Activated CD4-positive, alpha-beta T cell treated with anti-CD3 and anti-CD28 coated beads, Interleukin-2, Interleukin-6, amounts not matched to agents 100 ng/mL and 50 ng/mL, durations not matched to agents 16 hours and 8 hours (primary cell): ENCODE measurements at regions not wholly inside any gene's neighbourhood (a gene's known extent, or its start where the extent isn't known, plus 50 kb on each side); places are given as distances from the start of the nearest gene placed in this dataset.

Experiments used
- DNase-seq: peaks from one replicate; pipeline ENCODE4 v3.0.0-alpha.2; 2020

DNA sequence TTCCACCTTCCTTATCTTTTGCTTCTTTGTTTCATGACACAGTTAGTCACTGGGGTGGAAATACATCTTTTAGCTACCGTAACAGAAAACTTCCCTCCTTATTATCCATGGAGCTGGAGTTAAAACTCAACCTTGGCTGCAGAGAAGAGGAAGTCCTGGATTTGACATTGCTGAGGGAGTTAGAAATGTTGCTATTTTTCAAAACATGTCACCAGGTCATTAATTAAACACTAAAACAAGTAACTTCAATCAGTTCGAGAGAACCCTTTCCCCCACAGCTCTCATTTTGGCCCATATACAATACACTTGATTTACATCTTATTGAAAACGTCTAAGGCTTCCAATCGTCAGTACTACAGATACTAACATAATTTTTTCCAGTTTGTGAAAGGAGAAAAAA is 237.9 kb upstream of the CD180 start:
- DNase-seq, result no peak

DNA sequence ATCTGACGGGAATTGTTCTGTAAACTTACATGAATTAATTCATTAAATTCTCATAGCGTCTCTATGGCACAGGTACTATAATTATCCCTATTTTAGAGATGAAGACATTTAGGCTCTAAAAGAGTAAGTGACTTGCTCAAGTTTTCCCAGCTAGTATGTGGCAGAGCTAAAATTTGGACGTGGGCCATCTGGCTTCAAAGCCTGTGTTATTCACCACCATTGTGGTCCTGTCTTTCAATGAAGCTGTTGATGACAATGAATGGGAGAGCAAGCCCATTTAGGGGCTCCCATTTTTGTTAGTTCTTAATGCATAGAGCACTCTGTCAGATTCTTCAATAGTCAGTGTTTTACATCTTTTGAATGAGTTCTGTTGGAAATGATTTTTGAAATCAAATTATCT is 236.0 kb upstream of the CD180 start:
- no peak for DNase-seq

DNA sequence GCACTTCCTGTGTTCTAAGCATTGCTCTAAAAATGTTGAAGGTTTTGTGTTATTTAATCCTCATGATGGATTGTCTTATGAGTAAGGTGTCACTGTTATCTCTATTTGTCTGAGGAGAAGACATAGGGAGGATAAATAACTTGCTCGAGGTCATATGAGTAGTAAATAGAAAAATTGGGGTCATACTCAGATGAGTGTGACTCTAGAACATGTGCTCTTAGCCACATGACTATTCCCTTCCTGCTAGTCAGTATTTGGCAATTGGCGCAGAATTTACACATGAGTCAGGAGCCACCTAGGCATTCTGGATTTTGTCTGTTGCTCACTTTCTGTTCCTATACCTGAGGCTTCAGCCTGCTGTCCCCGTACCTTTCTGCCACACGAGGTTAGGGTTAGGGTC is 234.6 kb upstream of the CD180 start:
- no peak for DNase-seq

DNA sequence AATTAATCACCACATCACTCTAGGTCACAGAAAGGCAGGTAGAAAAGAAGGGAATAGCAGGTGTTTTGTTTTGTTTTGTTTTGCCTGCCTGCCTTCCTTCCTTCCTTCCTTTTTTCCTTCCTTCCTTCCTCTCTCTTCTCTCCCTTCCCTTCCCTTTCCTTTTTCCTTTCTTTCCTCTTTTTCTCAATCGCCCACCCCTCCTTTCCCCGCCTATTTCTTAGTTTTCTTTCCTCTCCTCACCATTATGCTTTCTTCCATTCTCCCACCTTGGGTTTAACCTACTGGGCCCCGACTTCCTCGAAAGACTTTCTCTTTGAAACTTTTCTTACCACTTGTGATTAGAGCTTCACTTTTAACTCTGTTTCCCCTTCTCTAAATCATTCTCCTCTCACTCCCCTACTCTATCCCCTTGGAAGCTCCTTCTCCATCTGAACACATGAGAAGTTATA is 231.3 kb upstream of the CD180 start:
- no peak for DNase-seq

DNA sequence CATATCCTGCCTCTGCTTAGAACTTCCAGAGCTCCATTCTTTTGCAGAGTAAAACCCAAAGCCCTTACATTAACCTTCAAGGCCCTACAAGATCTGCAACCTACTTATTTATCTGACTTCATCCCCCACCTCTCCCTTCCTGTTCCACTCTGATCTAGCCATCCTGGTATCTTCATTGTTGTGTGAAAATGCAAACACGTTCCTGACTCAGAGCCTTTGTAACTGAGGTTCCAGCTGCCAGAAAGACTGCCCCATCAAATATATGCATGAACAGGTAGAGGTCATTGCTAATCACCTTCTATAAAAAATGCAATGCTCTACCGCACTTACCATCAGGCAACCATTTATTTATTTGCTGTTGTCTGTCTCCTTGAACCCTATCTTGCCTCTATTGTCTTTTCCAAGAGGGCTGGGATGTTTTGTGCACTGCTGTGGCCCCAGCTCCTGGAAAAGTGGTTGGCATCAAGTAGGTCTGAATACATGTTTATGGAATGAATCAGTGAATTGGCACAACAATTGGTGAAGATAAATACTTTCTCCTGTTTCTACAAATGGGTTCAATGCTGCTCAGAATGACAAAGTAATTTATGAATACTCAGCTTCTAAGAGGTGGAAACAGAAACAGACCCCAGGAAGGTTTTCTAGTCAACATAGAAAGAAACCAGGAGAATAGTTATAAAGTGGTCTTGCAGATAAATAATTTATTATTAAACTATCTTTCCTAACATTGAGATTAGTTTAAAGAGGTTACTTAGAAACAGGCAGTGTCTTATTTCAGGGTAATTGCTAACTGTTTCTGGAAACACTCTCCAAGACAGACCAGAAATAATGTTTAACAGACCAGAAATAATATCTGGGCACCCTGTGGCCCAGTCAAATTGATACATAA is 230.6 kb upstream of the CD180 start:
- no peak for DNase-seq

DNA sequence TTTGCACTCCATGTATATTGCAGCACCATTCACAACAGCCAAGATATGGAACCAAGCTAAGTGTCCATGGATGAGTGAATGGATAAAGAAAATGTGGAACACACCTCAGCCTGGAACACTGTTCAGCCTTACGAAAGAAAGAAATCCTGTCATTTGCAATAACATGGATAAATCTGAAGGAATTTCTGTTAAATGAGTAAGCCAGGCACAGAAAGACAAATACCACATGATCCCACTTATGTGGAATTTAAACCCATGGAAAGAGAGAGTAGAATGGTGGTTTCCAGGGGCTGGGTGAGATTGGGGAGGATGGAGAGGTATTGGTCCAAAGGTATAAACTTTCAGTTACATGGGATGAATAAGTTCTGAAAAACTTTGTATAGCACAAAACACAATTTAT is 228.9 kb upstream of the CD180 start:
- no peak for DNase-seq

DNA sequence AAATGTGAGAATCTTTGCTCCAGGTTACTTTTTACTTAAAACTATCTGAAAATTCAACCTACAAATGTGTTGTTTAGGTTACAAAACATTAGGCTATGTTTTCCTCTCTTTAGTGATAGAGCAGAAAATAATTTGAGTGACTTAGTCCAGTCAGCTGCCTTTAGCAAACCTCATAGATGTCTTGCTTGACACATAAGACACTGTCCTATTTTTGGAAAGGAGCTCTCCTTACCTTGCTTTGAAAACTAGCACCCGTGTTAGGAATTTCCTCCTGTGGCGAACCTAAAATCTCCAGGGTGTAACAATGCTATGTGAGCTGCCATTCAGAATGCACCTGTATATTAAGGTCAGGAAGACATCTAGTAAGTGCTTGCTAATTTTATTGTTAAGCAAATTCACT is 221.2 kb upstream of the CD180 start:
- DNase-seq, result no peak

DNA sequence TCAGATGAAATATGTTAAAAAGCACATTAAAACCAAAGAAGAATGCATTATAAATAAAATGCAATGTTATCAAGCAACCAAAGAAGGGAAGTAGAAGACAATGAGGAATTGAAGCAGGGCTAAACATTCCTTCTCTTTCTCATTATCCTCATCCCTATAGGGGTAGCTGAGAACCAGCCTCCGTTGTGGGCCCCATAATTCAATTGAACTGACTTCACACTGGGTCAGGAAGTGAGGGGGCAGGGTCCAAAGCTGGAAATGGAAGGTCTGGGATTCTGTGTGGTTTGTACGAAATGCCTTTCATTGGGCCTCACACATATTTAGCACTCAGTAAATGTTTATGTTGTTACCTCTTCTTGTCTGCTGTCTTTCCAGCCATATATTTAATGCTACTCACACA is 220.4 kb upstream of the CD180 start:
- no peak for DNase-seq

DNA sequence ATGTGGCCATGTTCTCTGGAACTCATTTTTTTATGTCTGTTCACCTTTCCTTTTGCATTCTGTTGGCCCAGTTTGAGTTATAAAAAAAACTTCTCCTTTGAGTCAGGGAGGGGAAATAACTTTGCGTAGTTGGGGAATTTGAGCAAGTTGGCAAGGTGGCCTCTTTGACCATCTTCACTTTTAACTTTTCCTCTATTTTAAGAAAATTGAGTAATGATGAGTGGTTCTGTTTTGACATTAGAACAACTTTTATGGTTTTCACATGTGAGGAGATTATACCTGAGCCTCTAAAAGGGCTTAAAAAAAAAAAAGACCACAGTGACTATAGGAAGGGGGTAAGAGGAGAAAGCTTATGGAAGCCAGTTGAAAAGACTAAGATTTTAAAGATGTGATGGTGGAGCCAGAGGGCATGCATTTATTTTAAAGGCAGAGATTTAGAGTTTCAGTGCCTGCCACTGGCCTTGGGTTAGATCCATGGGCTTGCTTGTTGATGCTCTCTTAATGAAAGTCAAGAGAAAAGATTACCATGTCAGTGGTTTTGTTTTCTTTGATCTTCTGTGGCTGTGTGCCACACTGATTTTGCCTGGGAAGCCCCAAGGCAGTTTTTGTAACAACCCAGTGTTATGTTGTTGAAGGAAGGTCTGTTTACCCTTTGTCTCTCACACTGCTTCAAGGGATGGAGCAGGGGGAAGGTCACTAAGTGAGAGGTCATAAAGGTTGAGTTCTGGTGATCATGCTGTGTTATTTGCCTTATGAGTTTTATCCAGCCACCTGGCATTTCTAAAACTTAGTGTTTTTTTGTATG is 219.7 kb upstream of the CD180 start:
- DNase-seq, result no peak

DNA sequence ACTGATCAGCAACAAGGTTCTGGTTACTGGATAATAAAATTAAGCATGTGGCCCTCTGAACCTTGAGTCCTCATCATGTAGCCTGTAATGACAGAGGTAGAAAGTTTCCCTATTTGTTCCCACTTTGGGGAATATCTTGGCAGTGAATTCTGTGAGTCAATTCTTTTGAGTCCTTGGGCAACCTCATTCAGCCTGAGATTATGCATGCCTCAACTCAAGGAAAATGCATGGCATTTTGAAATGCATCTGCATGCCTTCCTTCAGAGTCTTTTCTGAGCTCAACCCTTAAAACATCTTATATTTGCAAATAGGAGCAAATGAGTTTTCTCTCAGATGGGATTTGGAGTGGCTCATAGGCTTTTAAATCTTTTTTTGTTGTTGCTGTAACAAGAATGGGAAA is 218.1 kb upstream of the CD180 start:
- no peak for DNase-seq

DNA sequence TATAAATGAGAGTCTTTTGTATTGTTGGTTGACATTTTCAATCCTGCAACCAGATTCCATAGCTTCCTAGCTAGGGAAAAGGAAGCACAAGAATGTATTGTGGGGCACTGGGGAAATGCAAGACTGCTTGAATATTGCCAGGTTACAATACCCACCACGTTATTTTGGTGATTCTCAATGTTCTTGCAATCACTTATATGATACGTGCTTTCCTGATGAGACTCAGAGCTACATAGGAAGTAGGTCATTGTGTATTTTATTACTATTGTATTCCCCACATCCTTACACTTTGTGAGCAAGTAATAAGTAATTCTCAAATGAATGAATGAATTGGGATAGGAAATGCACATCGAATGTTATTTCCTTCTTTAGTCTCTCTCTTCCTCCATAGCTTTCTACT is 217.1 kb upstream of the CD180 start:
- DNase-seq, result no peak

DNA sequence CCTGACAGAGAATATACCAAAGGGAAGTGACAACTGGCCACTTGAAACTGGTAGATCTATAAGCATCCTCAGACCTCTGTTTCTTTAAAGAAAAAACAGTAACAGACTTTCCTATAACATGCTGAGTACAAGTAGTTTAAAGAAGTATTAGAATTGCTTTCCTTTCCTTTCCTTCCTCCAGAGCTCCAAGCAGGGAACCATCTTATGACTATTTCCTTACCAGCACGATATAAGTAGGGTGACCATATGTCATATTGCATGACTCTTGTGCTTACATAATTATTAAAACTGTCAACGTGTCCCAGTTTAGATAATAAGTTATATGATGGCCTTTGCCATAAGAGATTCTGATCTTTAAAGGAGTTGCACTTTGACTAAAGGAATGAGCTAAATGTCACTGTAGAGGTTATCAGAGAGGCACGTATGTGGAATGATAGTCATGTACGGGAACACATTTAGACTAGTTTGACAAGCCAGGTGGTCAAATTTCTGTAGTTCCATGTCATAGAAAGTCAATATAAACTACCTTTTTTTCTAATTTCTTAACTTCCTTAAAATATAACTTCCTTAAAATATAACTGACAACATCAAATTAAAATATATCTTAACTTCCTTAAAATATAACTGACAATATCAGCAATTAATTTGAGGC is 212.7 kb upstream of the CD180 start:
- DNase-seq, result no peak

DNA sequence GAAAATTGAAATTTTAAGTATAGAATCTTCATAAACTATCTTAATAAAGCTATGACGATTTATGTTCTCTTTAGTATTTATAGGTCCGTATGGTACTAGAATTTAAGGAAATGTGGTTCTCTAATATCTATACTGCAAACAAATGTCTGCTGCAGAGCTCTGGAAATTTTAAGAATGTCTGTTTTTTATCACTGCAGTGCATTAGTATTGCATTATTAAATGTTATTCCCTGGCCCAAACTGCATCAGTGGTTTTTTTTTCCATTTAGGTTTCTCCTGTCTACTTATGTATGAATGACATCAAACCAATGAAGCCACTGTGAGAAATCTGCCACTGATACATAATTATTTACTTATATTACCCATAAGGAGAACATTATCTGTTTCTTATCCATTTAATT is 211.4 kb upstream of the CD180 start:
- no peak for DNase-seq

DNA sequence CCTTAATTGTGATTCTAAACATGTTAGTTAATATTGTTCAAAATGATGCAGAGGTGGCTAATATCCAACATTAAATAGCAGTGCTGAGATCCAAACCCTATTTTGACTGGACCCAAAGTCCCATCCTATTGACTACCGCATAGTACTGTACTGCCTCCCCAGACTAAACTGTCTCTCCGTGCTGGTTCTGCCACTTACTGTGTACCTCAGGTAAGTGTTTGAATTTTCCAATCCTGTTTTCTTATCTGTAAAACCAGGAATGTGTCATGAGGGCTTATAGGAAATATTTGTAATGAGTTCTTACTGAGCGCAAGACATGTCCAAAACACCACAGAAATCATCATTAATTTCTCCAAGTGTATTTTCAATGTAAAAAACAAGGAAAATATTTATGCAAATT is 209.2 kb upstream of the CD180 start:
- DNase-seq, result no peak

DNA sequence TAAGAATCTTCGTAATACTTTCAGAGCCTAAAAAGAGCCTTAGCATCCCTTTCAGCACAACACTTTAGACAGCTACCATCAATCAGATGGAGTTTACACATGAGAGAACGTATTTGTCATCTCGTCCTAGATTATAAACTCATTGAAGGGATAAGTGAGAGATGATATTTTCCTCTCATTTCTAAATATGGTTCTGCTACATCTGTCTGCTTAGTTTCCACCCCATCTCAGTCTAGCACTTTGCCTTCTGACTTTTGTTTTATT is 208.4 kb upstream of the CD180 start:
- DNase-seq, result no peak

DNA sequence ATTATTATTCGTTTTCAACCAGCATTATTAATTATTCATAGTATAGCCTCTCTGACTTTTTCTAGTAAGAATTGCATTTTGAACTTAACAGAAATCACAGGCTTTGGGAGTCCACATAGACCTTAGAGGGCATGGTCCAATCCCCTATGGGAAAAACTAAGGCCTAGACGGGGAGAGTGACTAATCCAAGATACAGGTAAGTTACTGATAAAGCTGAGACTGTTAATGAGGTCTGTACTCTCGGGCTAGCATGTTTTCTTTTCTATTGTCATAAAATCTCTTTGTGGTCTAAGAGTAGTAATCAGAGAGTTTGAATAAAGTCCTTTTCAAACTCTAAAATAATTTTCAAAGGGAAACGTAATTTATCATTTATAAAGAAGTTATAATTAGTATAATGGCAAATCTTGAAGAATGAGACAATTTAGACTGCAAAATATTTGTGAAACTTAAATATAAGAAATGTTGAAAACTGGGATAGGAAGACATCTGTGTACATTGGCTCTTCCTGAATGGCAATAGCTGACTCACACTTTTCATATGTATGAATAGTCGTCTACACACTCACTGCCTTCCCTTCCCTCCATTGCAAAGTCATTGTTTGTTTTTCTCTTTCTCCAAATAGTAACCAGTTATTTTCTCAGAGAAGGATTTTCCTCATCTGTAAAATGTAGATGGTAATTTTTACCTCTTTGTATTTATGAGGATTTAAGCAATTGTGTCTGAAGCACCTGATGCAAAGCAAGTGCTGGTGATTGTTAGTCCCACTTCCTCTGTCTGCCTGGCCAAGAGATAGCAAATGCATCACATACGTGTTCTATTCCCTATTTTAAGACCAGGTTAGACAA is 207.9 kb upstream of the CD180 start:
- DNase-seq, result no peak

DNA sequence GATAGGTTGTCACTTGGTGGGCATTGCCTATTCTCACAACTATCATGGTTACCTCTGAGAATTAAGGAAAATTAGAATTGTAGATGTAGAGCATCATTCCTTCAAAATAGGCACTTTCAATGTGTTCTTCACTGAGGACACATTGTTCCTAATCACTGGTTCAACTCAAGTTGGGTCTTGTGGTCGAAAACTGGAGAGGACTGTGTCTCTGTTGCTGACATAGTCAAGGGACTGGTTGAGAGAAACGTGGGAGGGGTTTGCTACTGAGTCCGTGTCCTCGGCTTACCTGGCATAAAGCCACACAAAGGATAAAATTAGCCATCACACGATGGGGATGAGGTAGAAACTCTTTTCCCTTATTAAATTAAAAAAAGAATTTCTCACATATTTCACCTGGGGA is 205.9 kb upstream of the CD180 start:
- DNase-seq, result no peak

DNA sequence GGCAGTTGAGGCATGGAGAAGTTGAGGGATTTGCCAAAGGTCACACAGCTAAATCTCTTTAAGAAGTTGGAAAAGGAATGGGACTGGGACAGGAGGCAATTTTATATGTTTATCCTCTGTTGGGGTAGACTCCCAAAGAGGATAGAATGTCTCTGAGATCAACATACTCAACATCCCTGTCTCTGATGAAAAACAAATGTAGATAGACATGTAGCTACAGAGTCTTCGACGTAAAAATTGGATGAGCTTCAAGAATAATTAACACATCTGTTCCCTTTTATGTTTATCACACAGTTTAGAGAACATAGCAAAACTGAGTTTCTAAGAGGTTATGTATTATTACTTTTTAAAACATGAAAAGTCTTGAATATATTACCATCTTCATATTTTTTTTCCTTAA is 204.6 kb upstream of the CD180 start:
- no peak for DNase-seq

DNA sequence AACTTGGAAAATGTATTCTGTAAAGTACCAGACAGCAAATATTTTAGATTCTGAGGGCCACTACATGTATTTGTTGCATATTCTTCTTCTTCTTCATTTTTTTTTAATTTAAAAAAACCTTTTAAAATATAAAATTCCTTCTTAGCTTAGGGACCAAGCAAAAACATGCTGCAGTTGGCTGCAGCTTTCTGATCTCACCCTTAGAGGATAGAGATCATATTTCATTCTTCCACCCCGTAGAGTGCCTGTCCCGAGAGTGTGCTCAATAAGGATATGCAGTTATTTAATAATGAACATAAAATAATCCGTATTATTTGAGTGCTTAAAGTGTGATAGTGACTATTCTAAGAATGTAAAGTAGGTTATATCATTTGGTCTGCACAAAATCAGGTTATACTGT is 204.2 kb upstream of the CD180 start:
- no peak for DNase-seq

DNA sequence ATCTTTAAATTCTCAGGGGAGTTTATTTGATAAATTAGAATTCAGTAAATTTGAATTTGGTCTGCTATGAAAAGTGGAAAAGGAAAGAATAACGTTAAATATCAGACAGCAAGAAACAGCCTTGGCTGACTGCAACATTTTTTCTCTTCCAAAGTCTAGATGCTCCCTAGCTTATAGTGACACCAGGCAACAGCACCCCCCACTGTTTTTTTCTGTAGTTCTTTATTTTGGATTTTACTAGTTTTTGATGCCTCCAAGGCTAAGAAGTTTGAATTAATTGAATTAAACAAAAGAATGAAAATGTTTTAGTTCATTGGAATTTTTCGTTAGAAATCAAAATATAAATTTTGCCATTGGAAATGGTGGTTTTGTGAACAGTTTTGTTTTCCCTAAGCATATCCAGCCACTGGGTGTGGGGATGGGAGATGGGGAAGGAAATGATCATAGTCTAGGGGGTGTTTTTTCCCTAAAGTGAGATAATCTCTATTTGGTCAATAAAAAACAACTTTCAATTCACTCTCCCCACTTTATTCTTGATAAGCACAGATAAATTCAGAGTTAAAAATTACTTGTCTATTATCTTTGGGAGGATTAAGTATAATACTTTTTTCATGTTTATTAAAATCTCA is 199.3 kb upstream of the CD180 start:
- no peak for DNase-seq

DNA sequence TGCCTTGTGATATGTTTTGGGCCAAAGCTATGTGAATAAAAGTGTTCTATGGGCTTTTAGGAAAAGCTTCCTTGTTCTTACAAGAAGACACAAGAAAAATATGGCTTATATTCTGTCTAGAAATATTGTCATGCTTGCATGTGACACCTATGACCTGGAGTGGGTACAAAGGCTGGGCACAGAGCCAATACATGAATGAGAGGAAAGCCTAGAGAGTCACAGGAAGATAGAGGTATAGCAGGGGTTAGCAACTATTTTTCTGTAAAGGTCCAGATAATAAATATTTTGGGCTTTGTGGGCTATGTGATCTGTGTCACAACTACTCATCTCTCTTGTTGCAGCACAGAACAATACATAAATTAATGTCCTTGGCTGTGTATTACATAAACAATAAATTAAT is 196.6 kb upstream of the CD180 start:
- DNase-seq, result no peak

DNA sequence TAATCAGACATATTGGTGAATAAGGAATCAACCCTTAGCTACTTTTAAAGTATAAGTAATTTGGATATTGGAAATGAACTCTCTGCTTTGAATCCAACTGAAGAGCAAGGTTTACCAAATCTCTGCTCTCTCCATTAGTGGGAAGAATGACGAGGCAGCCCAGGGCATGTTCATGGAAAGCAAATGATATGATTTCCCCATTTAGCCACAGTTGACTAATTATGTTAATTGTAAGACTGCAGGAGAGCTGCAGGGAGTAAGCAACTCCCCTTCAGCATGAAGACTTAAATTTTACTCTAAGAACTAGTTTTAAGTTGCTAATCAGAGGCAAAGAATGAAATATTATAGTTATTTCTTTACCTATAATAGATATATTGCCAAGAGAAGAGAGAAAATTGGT is 194.3 kb upstream of the CD180 start:
- DNase-seq, result no peak

DNA sequence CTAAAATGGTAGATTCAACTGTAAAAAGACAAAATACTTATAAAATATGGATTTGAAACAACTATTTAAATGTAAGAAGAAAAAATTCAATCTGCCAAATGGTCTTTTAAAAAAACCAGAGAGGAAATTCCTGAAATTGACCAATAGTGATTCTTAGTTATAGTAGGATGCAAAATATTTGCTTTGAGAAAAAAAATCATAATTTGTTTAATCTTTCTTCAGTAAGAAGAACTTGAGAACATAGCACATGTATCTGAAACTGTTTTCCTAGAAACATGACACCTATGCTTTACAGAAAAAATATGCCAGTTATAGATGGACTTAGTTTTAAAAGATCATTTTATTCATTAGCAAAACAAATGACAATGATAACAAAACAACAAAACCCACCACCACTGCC is 186.9 kb upstream of the CD180 start:
- DNase-seq, result no peak
